Heart left ventricle (tissue), 13 donors: ENCODE measurements at regions not wholly inside any gene's neighbourhood (a gene's known extent, or its start where the extent isn't known, plus 50 kb on each side); places are given as distances from the start of the nearest gene placed in this dataset.

Experiments used
- CTCF ChIP-seq, 12 donors: fragments of 200-600 bp; sonication (generic) in 4 of 12; IDR thresholded peaks; one replicate each; pipeline versions ENCODE4 v1.5.0 to v1.8.0; 2018 to 2022; ENCODE audit warnings: antibody characterized with exemption in 12 of 12, mild to moderate bottlenecking in 5 of 12
- POLR2A ChIP-seq, 2 donors: fragments of 450-650 bp; IDR thresholded peaks; one replicate each; pipeline ENCODE4 v1.6.1; 2017; ENCODE audit warnings: antibody characterized with exemption in 2 of 2, mild to moderate bottlenecking in 2 of 2, moderate library complexity in 2 of 2
- donor health status: ischemic (EF 13 %, LVEDD 7.1; RV severe dilation, severe dysfunction).
- donor health status: DM: no; HTN: yes; CAD: no.
- donor health status: DM: no; HTN: no; CAD: no.
- donor health status: ischemic (EF 25% LVEDD 6.9; RV normal size, moderate dysfunction).
- donor health status: ischemic (EF 25% LVEDD 5.7; RV mildly dilated, moderate dysfunction).
- donor health status: ischemic (EF 35%, LVEDD 5.7; RV mildly dilated, moderate dysfunction).
- donor health status: nonischemic (EF 11% LVEDD 7.7; RV severe dilation, severe dysfunction).
- donor health status: DM: yes; HTN: yes; CAD: no.
- donor health status: PGD.
- donor health status: ischemic (EF 29% LVEDD 5.4; RV normal size, mild dysfunction).
- donor health status: nonischemic (EF 23%, LVEDD 6.1; RV moderate dilation, normal function).

GRCh38 chr6:11426571-11426970 is 111.0 kb upstream of the TMEM170B start:
- no peak for TF ChIP-seq CTCF (IDR thresholded peaks at IDR 0.05)
- TF ChIP-seq POLR2A (IDR thresholded peaks at IDR 0.05) = no peak
